GM12864 (cell line): ENCODE measurements at regions not wholly inside any gene's neighbourhood (a gene's known extent, or its start where the extent isn't known, plus 50 kb on each side); places are given as distances from the start of the nearest gene placed in this dataset.

ENCODE experiments used
- DNase-seq: peaks from one replicate; pipeline ENCODE4 v3.0.0-alpha.2; 2011; ENCODE audit warnings: low read depth
- H3K4me3 ChIP-seq: 2 replicates; pipeline ENCODE4 v1.5.1; 2011; ENCODE audit warnings: mild to moderate bottlenecking, low read depth, low read length, control low read depth
- TF ChIP-seq, protein P1 (sequence below): IDR thresholded peaks from 2 replicates; pipeline ENCODE4 v1.5.1; 2011; ENCODE audit warnings: low read depth, mild to moderate bottlenecking, moderate library complexity, low read length, control low read depth, inconsistent platforms; ENCODE audit errors: missing control alignments

DNA sequence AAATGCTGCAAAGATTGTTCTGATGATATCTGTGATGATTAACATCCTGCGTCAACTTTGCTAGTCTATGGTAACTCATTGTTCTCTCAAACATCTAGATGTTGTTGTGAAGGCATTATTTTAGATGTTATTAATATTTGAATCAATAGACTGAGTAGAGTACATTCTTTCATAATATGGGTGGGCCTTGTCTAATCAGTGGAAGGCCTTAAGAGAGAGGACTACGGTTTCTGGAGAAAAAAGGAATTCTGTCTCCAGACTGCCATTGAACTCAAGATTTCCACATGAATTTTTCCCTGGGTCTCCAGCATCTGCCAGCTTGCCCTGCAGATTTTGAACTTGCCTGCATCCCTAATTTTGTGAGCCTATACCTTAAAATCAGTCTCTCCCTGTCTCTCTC lies 2381.1 kb upstream of the AGA start:
- no peak for DNase-seq
- TF ChIP-seq, protein P1, sequence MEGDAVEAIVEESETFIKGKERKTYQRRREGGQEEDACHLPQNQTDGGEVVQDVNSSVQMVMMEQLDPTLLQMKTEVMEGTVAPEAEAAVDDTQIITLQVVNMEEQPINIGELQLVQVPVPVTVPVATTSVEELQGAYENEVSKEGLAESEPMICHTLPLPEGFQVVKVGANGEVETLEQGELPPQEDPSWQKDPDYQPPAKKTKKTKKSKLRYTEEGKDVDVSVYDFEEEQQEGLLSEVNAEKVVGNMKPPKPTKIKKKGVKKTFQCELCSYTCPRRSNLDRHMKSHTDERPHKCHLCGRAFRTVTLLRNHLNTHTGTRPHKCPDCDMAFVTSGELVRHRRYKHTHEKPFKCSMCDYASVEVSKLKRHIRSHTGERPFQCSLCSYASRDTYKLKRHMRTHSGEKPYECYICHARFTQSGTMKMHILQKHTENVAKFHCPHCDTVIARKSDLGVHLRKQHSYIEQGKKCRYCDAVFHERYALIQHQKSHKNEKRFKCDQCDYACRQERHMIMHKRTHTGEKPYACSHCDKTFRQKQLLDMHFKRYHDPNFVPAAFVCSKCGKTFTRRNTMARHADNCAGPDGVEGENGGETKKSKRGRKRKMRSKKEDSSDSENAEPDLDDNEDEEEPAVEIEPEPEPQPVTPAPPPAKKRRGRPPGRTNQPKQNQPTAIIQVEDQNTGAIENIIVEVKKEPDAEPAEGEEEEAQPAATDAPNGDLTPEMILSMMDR: no peak
- H3K4me3 ChIP-seq: no peak overlapping the region

DNA sequence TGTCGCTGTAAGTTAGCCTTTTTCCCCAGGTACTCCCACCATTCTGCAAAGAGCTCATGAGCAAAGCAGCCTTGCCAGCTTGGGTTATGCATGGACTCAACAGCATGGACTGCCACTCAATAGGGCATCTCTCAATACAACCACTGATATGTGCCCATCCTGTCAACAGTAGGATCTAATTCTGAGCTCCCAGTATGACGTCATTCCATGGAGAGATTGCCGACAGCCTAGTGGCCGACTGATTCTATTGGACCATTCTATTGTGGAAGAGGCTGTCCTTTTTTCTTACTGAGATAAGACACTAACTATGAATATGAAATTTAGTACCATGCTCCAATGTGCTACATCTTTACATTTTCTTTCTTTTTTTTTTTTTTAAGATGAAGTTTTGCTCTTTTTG lies 2389.0 kb upstream of the AGA start:
- no peak overlapping the region for H3K4me3 ChIP-seq
- no peak for DNase-seq
- TF ChIP-seq, protein P1: no peak

DNA sequence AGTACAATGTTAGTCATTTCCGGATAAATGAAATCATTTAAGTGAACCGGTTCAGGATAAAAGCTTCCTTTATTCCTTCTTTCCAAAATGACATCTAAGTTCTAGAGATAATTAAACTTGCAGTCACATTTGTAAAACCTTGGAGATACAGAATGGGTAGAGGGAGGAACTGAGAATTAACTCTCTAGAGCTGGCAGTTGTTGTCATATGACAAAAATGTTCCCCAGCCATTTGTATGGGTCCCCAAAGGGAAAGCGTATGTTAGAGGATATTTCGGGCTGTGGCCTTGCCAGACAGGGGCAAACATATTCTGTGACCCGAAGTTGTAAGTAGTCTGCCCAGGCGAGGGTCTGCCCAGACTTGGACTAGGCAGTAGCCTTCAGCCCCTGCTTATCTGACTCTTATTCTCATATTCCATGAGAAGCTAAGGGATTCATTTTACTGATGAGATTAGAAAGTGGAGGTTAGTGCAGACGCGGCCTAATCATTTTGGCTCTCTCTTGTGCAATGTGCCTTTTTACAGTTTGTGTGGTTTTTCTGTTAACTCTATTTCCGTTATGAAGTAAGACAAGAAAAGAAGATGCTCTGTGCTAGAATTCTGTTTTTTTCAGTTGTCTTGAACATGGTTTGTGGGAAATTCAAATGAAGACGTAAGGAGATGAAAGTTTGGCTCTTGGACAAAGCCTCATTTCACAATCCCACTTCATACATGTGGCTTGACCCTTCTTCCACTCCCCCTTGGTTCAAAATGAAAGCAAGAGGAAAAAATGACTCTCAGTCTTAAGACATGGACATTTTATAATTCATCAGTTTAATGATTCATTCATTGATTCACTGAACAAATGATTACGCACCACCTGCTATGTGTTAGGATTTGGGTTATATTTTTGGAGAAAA lies 2394.2 kb upstream of the AGA start:
- DNase-seq: no peak
- TF ChIP-seq, protein P1: no peak
- H3K4me3 ChIP-seq: no peak overlapping the region

DNA sequence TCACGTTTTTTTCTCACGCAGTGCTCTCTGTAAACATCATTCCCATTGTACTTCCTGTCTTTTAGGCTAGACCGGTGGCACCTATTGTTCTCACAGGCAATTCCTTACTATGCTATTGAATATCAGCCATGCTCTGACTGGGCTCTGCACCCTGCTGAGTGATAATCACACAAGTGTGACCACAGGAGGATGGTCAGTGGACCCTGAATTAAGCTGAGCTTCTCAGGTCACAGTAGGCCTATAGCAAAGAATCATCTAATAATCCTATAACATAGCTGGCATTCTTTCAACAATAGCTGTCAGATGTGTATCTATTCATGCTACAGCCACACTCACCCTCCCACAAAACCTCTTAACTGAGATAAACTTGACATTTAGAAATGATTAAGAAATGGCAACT lies 2399.8 kb upstream of the TENM3 start:
- DNase-seq: no peak
- no peak overlapping the region for H3K4me3 ChIP-seq
- TF ChIP-seq, protein P1: no peak

DNA sequence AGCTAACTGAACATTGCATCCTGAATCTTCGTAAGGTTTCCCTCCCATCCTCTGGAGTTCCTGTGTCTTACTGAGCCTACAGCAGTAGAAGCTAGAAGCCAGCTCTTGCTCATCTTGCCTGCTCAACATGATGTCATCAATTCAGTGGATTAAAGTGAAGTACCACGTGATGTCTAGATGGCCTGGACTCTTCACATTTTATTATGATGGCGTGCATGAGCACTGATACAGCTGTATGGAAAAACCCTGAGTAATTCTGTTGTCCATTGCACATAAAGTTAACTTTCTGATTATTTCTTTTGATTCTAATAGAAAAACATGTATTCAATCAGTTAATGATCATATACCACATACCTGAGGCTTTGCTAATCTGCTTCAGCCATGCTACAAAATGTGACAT lies 2387.7 kb upstream of the TENM3 start:
- TF ChIP-seq, protein P1: no peak
- no peak overlapping the region for H3K4me3 ChIP-seq
- DNase-seq: no peak

DNA sequence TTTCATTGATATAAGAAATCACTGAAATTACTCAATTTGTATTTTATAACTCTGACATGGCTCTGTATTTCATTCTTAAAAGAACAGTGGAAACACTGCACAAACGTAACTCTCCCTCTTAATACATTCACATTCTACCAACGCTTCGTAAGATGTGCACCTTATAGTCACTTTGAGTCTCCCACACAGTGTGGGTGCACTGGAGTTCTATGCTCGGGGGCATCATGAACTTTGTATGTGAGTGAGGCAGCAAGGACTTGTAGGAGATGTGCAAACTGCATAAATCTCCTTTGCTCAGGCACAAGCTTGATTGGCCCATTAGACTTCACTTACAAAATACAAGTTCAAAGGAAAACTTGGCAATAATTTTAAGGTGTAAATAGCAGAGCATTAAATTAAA lies 2385.0 kb upstream of the TENM3 start:
- no peak overlapping the region for H3K4me3 ChIP-seq
- no peak for DNase-seq
- TF ChIP-seq, protein P1: no peak
